SK-N-MC (cell line): ENCODE measurements at regions not wholly inside any gene's neighbourhood (a gene's known extent, or its start where the extent isn't known, plus 50 kb on each side); places are given as distances from the start of the nearest gene placed in this dataset.

ENCODE experiments used
- EZH2 ChIP-seq: fragments of 200-600 bp; sonication (generic); IDR thresholded peaks from one replicate; pipeline ENCODE4 v1.6.1; 2017; ENCODE audit warnings: antibody characterized with exemption
- FOXP2 ChIP-seq: optimal IDR thresholded peaks from 2 replicates; pipeline ENCODE3; 2011; ENCODE audit warnings: mild to moderate bottlenecking, moderate library complexity; ENCODE audit not compliant: insufficient read depth; ENCODE audit errors: extremely low read length, control extremely low read depth
- POLR2AphosphoS5 ChIP-seq: IDR thresholded peaks from 2 replicates; pipeline ENCODE4 v1.6.1; 2012; ENCODE audit warnings: mild to moderate bottlenecking, low read depth, low read length, borderline replicate concordance

DNA sequence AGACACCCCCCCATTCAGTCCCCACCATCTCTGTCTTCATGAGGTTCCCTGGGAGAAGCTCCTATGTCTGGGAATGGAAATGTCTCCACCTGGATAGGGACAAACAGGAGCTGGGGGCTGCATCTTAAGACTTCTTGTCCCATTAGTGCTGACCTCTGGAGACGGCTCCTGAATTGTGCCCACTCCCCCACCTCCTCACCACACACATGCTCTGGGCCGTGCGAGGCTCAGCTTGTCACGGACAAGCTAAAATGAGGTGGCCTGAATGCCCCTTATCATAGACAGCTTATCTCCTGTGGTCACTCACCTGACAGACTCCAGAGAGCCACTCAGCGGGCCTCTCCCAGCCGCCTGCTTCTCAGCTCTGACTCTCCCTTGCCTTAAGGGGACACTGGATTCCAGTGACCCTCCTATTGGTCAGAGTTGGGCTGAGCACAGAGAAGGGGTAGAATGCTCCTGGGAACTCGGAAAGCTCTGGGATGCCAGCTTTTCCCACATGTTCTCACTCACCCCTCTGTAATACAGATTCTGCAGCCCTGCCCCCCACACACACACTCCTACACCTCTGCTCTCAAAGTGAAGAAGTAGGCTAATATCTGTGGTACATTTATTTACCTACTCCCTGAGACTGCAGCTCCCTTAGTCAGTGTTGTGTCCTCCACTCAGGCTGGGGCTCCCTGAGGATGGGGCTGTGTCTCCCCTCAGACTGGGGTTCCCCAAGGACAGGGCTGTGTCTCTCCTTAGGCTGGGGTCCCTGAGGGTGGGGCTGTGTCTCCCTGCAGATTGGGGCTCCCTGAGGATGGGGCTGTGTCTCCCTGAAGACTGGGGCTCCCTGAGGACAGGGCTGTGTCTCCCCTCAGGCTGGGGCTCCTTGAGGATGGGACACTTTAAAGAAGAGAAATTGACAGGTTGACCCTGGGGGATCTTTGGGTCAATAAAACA, 167.5 kb downstream of the VEGFA start:
- TF ChIP-seq POLR2AphosphoS5, result no peak
- TF ChIP-seq EZH2, result no peak
- no peak for TF ChIP-seq FOXP2
